LNCaP clone FGC (cell line): ENCODE measurements at regions not wholly inside any gene's neighbourhood (a gene's known extent, or its start where the extent isn't known, plus 50 kb on each side); places are given as distances from the start of the nearest gene placed in this dataset.

Source experiments
- DNase-seq: peaks from one replicate; pipeline ENCODE4 v3.0.0-alpha.2; 2011; ENCODE audit warnings: low read depth
- H3K4me3 ChIP-seq: 2 replicates; pipeline ENCODE4 v1.5.1; 2011; ENCODE audit warnings: mild to moderate bottlenecking, low read depth, low read length, control low read depth
- CTCF ChIP-seq: IDR thresholded peaks from 2 replicates; pipeline ENCODE4 v1.5.1; 2012; ENCODE audit warnings: mild to moderate bottlenecking; ENCODE audit not compliant: control insufficient read depth, insufficient read depth; ENCODE audit errors: extremely low read depth

- H3K4me3 ChIP-seq, result no peak overlapping the region
- DNase-seq, result no peak
- no peak for TF ChIP-seq CTCF
Observed at GRCh38 chr2:144333143-144333555, 186.8 kb downstream of the ZEB2 start.

- peak overlapping the region; percentile 77 for H3K4me3 ChIP-seq
- DNase-seq, result no peak
- no peak for TF ChIP-seq CTCF
Observed at GRCh38 chr2:144332356-144333142, 187.4 kb downstream of the ZEB2 start.

- TF ChIP-seq CTCF, result peak; percentile 37; the same call in 1 of the 2 replicates
- peak overlapping the region; percentile 77 for H3K4me3 ChIP-seq
- DNase-seq, result no peak
Observed at GRCh38 chr2:144331674-144332355, 188.1 kb downstream of the ZEB2 start.

- TF ChIP-seq CTCF, result no peak
- peak overlapping the region; percentile 77 for H3K4me3 ChIP-seq
- no peak for DNase-seq
Observed at GRCh38 chr2:144330951-144331673, 188.8 kb downstream of the ZEB2 start.

- TF ChIP-seq CTCF, result no peak
- no peak for DNase-seq
- no peak overlapping the region for H3K4me3 ChIP-seq
Observed at GRCh38 chr2:144329472-144329871, 190.4 kb downstream of the ZEB2 start.

GRCh38 chr2:144328938-144329337 is 191.0 kb downstream of the ZEB2 start:
- no peak for TF ChIP-seq CTCF
- no peak for DNase-seq
- no peak overlapping the region for H3K4me3 ChIP-seq
